Endodermal cell (in vitro differentiated cells): ENCODE measurements at regions not wholly inside any gene's neighbourhood (a gene's known extent, or its start where the extent isn't known, plus 50 kb on each side); places are given as distances from the start of the nearest gene placed in this dataset.
A peak's percentile ranks its signal among the peaks of the same experiment; 100 is the strongest.

Experiments used
- DNase-seq: peaks from one replicate; pipeline ENCODE4 v3.0.0-alpha.2; 2017
- H3K27ac ChIP-seq: 2 replicates; pipeline ENCODE4 v1.5.1; 2013; ENCODE audit warnings: mild to moderate bottlenecking, low read depth, low read length, moderate library complexity
- H3K27me3 ChIP-seq: 2 replicates; pipeline ENCODE4 v1.6.1; 2013; ENCODE audit warnings: mild to moderate bottlenecking, low read length, moderate library complexity; ENCODE audit not compliant: insufficient read depth, control insufficient read depth, poor library complexity, severe bottlenecking
- H3K36me3 ChIP-seq: 2 replicates; pipeline ENCODE4 v1.7.0; 2013; ENCODE audit warnings: mild to moderate bottlenecking, low read length, moderate library complexity; ENCODE audit not compliant: control insufficient read depth, insufficient read depth
- H3K4me1 ChIP-seq: one replicate; pipeline ENCODE4 v1.7.0; 2013; ENCODE audit warnings: low read length; ENCODE audit not compliant: control insufficient read depth, insufficient read depth
- H3K4me3 ChIP-seq: 2 replicates; pipeline ENCODE4 v1.5.1; 2013; ENCODE audit warnings: mild to moderate bottlenecking, low read length, moderate library complexity
- H3K9ac ChIP-seq: 2 replicates; pipeline ENCODE4 v1.6.1; 2013; ENCODE audit warnings: mild to moderate bottlenecking, low read length, moderate library complexity; ENCODE audit not compliant: poor library complexity, severe bottlenecking; ENCODE audit errors: extremely low read depth
- H3K9me3 ChIP-seq: 2 replicates; pipeline ENCODE4 v1.6.1; 2013; ENCODE audit warnings: mild to moderate bottlenecking, low read length, moderate library complexity; ENCODE audit not compliant: control insufficient read depth
- H3K27ac Mint-ChIP-seq: 2 replicates; pipeline ENCODE4 v1.8.0; 2020; ENCODE audit warnings: mixed read lengths
- H3K27me3 Mint-ChIP-seq: 2 replicates; pipeline ENCODE4 v1.8.0; 2021; ENCODE audit warnings: mild to moderate bottlenecking, mixed read lengths; ENCODE audit not compliant: insufficient read depth
- H3K36me3 Mint-ChIP-seq: 2 replicates; pipeline ENCODE4 v1.8.0; 2020; ENCODE audit warnings: low read depth, mixed read lengths
- H3K4me1 Mint-ChIP-seq: 2 replicates; pipeline ENCODE4 v1.8.0; 2020; ENCODE audit warnings: mixed read lengths
- H3K4me3 Mint-ChIP-seq: 2 replicates; pipeline ENCODE4 v1.8.0; 2020; ENCODE audit warnings: mild to moderate bottlenecking, moderate library complexity, mixed read lengths
- H3K9me3 Mint-ChIP-seq: 2 replicates; pipeline ENCODE4 v1.8.0; 2020; ENCODE audit warnings: mild to moderate bottlenecking, mixed read lengths
- WGBS, 2 experiments: methylation state at CpG; one replicate each; pipeline versions ENCODE4 v1.1.5 to v1.1.7; 2013; ENCODE audit warnings: missing lambda C conversion rate in 2 of 2, mixed read lengths in 1 of 2; ENCODE audit not compliant: insufficient coverage in 1 of 2, insufficient read length in 1 of 2; 5-methylcytosine and 5-hydroxymethylcytosine counted together
- TF ChIP-seq, protein P1 (sequence below): fragments of 200-600 bp; sonication (generic); conservative IDR thresholded peaks from 2 replicates; pipeline ENCODE4 v1.5.0; 2021; ENCODE audit warnings: antibody characterized with exemption, mild to moderate bottlenecking

DNA sequence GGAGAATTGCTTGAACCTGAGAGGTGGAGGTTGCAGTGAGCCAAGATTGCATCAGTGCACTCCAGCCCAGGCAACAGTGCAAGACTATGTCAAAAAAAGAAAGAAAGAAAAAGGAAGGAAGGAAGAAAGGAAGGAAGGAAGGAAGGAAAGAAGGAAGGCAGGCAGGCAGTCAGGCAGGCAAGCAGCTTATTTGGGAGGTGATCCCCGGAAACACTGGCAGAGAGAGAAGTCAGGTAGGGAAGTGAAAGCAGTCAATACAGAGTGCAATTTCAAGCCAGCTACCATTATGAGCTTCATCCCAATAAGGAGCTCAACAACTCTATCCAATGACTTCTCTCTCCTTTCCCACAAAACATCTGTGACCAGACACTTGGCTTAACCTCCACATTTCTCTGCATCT, 83.0 kb upstream of the TBC1D3K start:
- Mint-ChIP-seq H3K9me3 (no peaks in the 10 kb centered on the region), H3K27me3 (peaks cover 12% of the 10 kb centered on the region), H3K27ac (no peak overlapping the region), H3K4me3 (no peak overlapping the region), H3K36me3 (no peaks in the 10 kb centered on the region), H3K4me1 (peaks cover 3% of the 10 kb centered on the region)
- no peak for DNase-seq
- Histone ChIP-seq H3K4me3 (no peak overlapping the region), H3K27ac (no peak overlapping the region), H3K9ac (no peak overlapping the region), H3K27me3 (peaks cover 13% of the 10 kb centered on the region), H3K9me3 (no peaks in the 10 kb centered on the region), H3K36me3 (no peaks in the 10 kb centered on the region), H3K4me1 (no peaks in the 10 kb centered on the region)
- WGBS, 2 experiments = 92% methylated on average over 1 of the region's 1 CpG; no CpG with 5 or more reads in 1 of the 2 experiments
- TF ChIP-seq, protein P1, sequence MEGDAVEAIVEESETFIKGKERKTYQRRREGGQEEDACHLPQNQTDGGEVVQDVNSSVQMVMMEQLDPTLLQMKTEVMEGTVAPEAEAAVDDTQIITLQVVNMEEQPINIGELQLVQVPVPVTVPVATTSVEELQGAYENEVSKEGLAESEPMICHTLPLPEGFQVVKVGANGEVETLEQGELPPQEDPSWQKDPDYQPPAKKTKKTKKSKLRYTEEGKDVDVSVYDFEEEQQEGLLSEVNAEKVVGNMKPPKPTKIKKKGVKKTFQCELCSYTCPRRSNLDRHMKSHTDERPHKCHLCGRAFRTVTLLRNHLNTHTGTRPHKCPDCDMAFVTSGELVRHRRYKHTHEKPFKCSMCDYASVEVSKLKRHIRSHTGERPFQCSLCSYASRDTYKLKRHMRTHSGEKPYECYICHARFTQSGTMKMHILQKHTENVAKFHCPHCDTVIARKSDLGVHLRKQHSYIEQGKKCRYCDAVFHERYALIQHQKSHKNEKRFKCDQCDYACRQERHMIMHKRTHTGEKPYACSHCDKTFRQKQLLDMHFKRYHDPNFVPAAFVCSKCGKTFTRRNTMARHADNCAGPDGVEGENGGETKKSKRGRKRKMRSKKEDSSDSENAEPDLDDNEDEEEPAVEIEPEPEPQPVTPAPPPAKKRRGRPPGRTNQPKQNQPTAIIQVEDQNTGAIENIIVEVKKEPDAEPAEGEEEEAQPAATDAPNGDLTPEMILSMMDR = no peak

DNA sequence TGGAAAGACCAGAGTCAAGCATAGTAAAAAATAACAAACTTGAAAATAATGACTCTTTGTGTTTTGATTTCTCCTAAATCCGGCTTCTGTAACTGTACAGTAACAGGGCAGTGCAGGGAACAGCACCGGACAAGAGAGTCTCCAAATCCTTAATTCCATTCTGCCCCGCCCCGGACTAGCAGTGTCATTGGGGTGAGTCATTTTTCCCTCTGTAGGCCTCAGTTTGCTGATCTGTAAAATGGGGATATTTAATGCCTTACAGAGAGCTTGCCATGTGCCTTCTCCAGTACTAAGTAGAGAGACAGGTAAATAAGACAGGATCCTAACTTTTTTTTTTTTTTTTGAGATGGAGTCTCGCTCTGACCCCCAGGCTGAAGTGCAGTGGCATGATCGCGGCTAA, 83.6 kb upstream of the TBC1D3K start:
- Histone ChIP-seq H3K4me1 (no peaks in the 10 kb centered on the region), H3K27me3 (peaks cover 13% of the 10 kb centered on the region), H3K9me3 (no peaks in the 10 kb centered on the region), H3K36me3 (no peaks in the 10 kb centered on the region), H3K9ac (no peak overlapping the region), H3K27ac (no peak overlapping the region), H3K4me3 (no peak overlapping the region)
- WGBS, 2 experiments = 83 to 95% methylated on average over 2 to 7 of the region's 7 CpGs
- TF ChIP-seq, protein P1 = no peak
- H3K36me3 Mint-ChIP-seq = no peaks in the 10 kb centered on the region
- H3K9me3 Mint-ChIP-seq = no peaks in the 10 kb centered on the region
- H3K27me3 Mint-ChIP-seq = peaks cover 10% of the 10 kb centered on the region
- H3K27ac Mint-ChIP-seq = no peak overlapping the region
- no peak overlapping the region for H3K4me3 Mint-ChIP-seq
- DNase-seq = no peak
- peaks cover 10% of the 10 kb centered on the region for H3K4me1 Mint-ChIP-seq

DNA sequence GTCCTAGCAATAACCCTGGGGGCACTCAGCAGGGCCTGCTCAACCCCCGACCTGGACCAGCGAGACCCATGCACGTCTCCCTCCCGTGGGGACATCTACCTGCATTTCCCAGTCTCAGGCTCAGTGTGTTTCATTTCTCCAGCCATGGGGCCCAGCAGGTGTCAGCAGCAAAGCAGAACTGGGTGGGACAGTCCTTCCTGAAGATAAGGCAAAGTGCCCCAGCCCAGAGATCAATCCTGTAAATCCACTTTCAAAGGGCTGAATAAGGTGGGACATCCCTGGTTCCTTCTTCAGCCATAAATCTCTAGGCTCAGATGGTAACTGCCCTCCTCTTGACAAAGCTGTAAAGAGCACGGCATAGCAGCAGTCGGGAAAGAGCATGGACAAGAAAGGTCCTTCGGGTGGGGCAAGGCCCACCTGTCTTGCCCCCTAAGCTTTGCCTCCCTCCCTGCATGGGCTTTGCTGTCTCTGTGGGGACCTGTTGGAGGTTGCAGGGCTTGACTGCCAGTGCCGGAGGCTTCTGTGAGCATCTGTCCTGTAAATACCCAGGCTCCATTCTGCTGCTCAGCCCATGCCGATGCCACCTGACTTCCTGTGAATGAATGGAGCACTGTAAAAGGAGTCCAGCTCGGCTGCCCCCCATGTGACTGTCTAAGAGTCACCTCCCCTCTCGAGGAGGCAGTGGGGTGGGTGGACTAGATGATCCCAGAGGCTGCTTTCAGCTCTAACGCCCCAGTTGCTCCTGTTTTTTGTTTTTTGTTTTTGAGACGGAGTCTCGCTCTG, 84.8 kb upstream of the TBC1D3K start:
- no peak overlapping the region for H3K27ac ChIP-seq
- no peaks in the 10 kb centered on the region for H3K9me3 Mint-ChIP-seq
- H3K27me3 Mint-ChIP-seq = peaks cover 6% of the 10 kb centered on the region
- H3K4me3 Mint-ChIP-seq = no peak overlapping the region
- H3K36me3 ChIP-seq = no peaks in the 10 kb centered on the region
- H3K27ac Mint-ChIP-seq = no peak overlapping the region
- H3K9me3 ChIP-seq = no peaks in the 10 kb centered on the region
- peak; percentile 44 for DNase-seq
- no peak overlapping the region for H3K4me3 ChIP-seq
- peaks cover 13% of the 10 kb centered on the region for H3K27me3 ChIP-seq
- 81 to 92% methylated on average over 11 to 14 of the region's 14 CpGs for WGBS, 2 experiments
- TF ChIP-seq, protein P1 = no peak
- H3K4me1 Mint-ChIP-seq = peaks cover 9% of the 10 kb centered on the region
- H3K9ac ChIP-seq = no peak overlapping the region
- H3K4me1 ChIP-seq = no peaks in the 10 kb centered on the region
- H3K36me3 Mint-ChIP-seq = no peaks in the 10 kb centered on the region
